ENCODE measurements at regions not wholly inside any gene's neighbourhood (a gene's known extent, or its start where the extent isn't known, plus 50 kb on each side); places are given as distances from the start of the nearest gene placed in this dataset.

GRCh38 chr11:134466156-134466555 lies 54.1 kb upstream of the B3GAT1 start:
- Mint-ChIP-seq H3K9me3 (ENCODE audit: unreplicated experiment) (no peaks in the 10 kb centered on the region), H3K27me3 (ENCODE audit: low read depth, unreplicated experiment) (peaks cover 31% of the 10 kb centered on the region), H3K4me1 (ENCODE audit: low read depth, unreplicated experiment) (no peaks in the 10 kb centered on the region), H3K4me3 (ENCODE audit: unreplicated experiment) (no peak overlapping the region), H3K36me3 (ENCODE audit: low read depth, unreplicated experiment) (no peaks in the 10 kb centered on the region), H3K27ac (ENCODE audit: unreplicated experiment) (no peak overlapping the region)
- Histone ChIP-seq H3K9me3 (ENCODE audit: insufficient read depth, low read depth, low read length) (no peaks in the 10 kb centered on the region), H2AFZ (ENCODE audit: low read depth, low read length) (no peak overlapping the region), H3K79me2 (ENCODE audit: insufficient read depth, low read length) (no peaks in the 10 kb centered on the region), H3K4me2 (ENCODE audit: low read length) (no peak overlapping the region), H3K27ac (ENCODE audit: low read depth, low read length) (no peak overlapping the region), H3K36me3 (ENCODE audit: insufficient read depth, low read length) (no peaks in the 10 kb centered on the region), H3K4me1 (ENCODE audit: insufficient read depth, low read length) (no peaks in the 10 kb centered on the region), H4K20me1 (ENCODE audit: insufficient read depth, low read length) (no peaks in the 10 kb centered on the region), H3K9ac (ENCODE audit: low read length) (no peak overlapping the region), H3K4me3 (ENCODE audit: insufficient read depth, low read depth, low read length) (no peak overlapping the region), H3K27me3 (ENCODE audit: insufficient read depth, low read length) (no peaks in the 10 kb centered on the region)
- no peak for DNase-seq (ENCODE audit: low read depth)
- no peak for TF ChIP-seq CTCF (IDR thresholded peaks at IDR 0.05; ENCODE audit: insufficient read depth, low read depth, low read length)
- TF ChIP-seq EZH2 (IDR thresholded peaks at IDR 0.05; ENCODE audit: insufficient read depth, low read length): no peak
- no peak for FAIRE-seq

- Mint-ChIP-seq H3K27ac (ENCODE audit: unreplicated experiment) (no peak overlapping the region), H3K4me3 (ENCODE audit: unreplicated experiment) (no peak overlapping the region), H3K27me3 (ENCODE audit: low read depth, unreplicated experiment) (peaks cover 33% of the 10 kb centered on the region), H3K4me1 (ENCODE audit: low read depth, unreplicated experiment) (no peaks in the 10 kb centered on the region), H3K36me3 (ENCODE audit: low read depth, unreplicated experiment) (no peaks in the 10 kb centered on the region), H3K9me3 (ENCODE audit: unreplicated experiment) (no peaks in the 10 kb centered on the region)
- Histone ChIP-seq H3K27me3 (ENCODE audit: insufficient read depth, low read length) (no peaks in the 10 kb centered on the region), H3K4me3 (ENCODE audit: insufficient read depth, low read depth, low read length) (no peak overlapping the region), H3K9ac (ENCODE audit: low read length) (no peak overlapping the region), H4K20me1 (ENCODE audit: insufficient read depth, low read length) (no peaks in the 10 kb centered on the region), H3K4me2 (ENCODE audit: low read length) (no peak overlapping the region), H2AFZ (ENCODE audit: low read depth, low read length) (no peak overlapping the region), H3K79me2 (ENCODE audit: insufficient read depth, low read length) (no peaks in the 10 kb centered on the region), H3K36me3 (ENCODE audit: insufficient read depth, low read length) (no peaks in the 10 kb centered on the region), H3K27ac (ENCODE audit: low read depth, low read length) (no peak overlapping the region), H3K4me1 (ENCODE audit: insufficient read depth, low read length) (no peaks in the 10 kb centered on the region), H3K9me3 (ENCODE audit: insufficient read depth, low read depth, low read length) (no peaks in the 10 kb centered on the region)
- FAIRE-seq: no peak
- TF ChIP-seq CTCF (IDR thresholded peaks at IDR 0.05; ENCODE audit: insufficient read depth, low read depth, low read length) (no peak), EZH2 (IDR thresholded peaks at IDR 0.05; ENCODE audit: insufficient read depth, low read length) (no peak)
- DNase-seq (ENCODE audit: low read depth): no peak
These were observed 53.1 kb upstream of the B3GAT1 start for GRCh38 chr11:134464981-134465730.

- H3K27ac ChIP-seq (ENCODE audit: low read depth, low read length): no peak overlapping the region
- no peaks in the 10 kb centered on the region for H3K4me1 Mint-ChIP-seq (ENCODE audit: low read depth, unreplicated experiment)
- FAIRE-seq: no peak
- no peaks in the 10 kb centered on the region for H3K36me3 Mint-ChIP-seq (ENCODE audit: low read depth, unreplicated experiment)
- H3K79me2 ChIP-seq (ENCODE audit: insufficient read depth, low read length): no peaks in the 10 kb centered on the region
- H3K36me3 ChIP-seq (ENCODE audit: insufficient read depth, low read length): no peaks in the 10 kb centered on the region
- no peaks in the 10 kb centered on the region for H4K20me1 ChIP-seq (ENCODE audit: insufficient read depth, low read length)
- H2AFZ ChIP-seq (ENCODE audit: low read depth, low read length): no peak overlapping the region
- no peaks in the 10 kb centered on the region for H3K9me3 ChIP-seq (ENCODE audit: insufficient read depth, low read depth, low read length)
- H3K27me3 ChIP-seq (ENCODE audit: insufficient read depth, low read length): no peaks in the 10 kb centered on the region
- peaks cover 38% of the 10 kb centered on the region for H3K27me3 Mint-ChIP-seq (ENCODE audit: low read depth, unreplicated experiment)
- H3K4me3 Mint-ChIP-seq (ENCODE audit: unreplicated experiment): no peak overlapping the region
- no peak for DNase-seq (ENCODE audit: low read depth)
- H3K27ac Mint-ChIP-seq (ENCODE audit: unreplicated experiment): no peak overlapping the region
- H3K4me1 ChIP-seq (ENCODE audit: insufficient read depth, low read length): no peaks in the 10 kb centered on the region
- TF ChIP-seq CTCF (IDR thresholded peaks at IDR 0.05; ENCODE audit: insufficient read depth, low read depth, low read length) (no peak), EZH2 (IDR thresholded peaks at IDR 0.05; ENCODE audit: insufficient read depth, low read length) (no peak)
- H3K4me3 ChIP-seq (ENCODE audit: insufficient read depth, low read depth, low read length): no peak overlapping the region
- H3K4me2 ChIP-seq (ENCODE audit: low read length): no peak overlapping the region
- no peaks in the 10 kb centered on the region for H3K9me3 Mint-ChIP-seq (ENCODE audit: unreplicated experiment)
- no peak overlapping the region for H3K9ac ChIP-seq (ENCODE audit: low read length)
These were observed 52.2 kb upstream of the B3GAT1 start for GRCh38 chr11:134464196-134464595.

Data from astrocyte (in vitro differentiated cells and primary cell).